Limb (tissue), 2 donors: ENCODE measurements at regions not wholly inside any gene's neighbourhood (a gene's known extent, or its start where the extent isn't known, plus 50 kb on each side); places are given as distances from the start of the nearest gene placed in this dataset.

Experiments
- DNase-seq, 2 donors: peaks; one replicate each; pipeline ENCODE4 v3.0.0-alpha.2; 2016; ENCODE audit errors: extremely low spot score in 2 of 2

GRCh38 chr11:111148121-111148520 is 97.4 kb upstream of the POU2AF2 start:
- no peak for DNase-seq

- no peak for DNase-seq
These were observed 107.7 kb upstream of the POU2AF2 start for GRCh38 chr11:111137846-111138245.

- DNase-seq: no peak
These were observed 109.6 kb upstream of the POU2AF2 start for GRCh38 chr11:111135778-111136570.

GRCh38 chr11:111135101-111135500 is 110.4 kb upstream of the POU2AF2 start:
- no peak for DNase-seq

GRCh38 chr11:111128076-111128870 is 117.3 kb upstream of the POU2AF2 start:
- no peak for DNase-seq

- no peak for DNase-seq
These were observed 120.8 kb upstream of the POU2AF2 start for GRCh38 chr11:111124724-111125123.

GRCh38 chr11:111123463-111124398 is 121.8 kb upstream of the POU2AF2 start:
- DNase-seq: no peak

- DNase-seq: no peak
These were observed 124.7 kb upstream of the POU2AF2 start for GRCh38 chr11:111120696-111121302.

GRCh38 chr11:111120161-111120560 is 125.4 kb upstream of the POU2AF2 start:
- DNase-seq: no peak

- no peak for DNase-seq
These were observed 125.8 kb upstream of the POU2AF2 start for GRCh38 chr11:111119751-111120150.

- no peak for DNase-seq
These were observed 129.6 kb upstream of the POU2AF2 start for GRCh38 chr11:111115890-111116289.

GRCh38 chr11:111114091-111114490 is 131.4 kb upstream of the POU2AF2 start:
- DNase-seq: no peak

GRCh38 chr11:111112614-111113013 is 132.9 kb upstream of the POU2AF2 start:
- DNase-seq: no peak

- no peak for DNase-seq
These were observed 138.0 kb upstream of the POU2AF2 start for GRCh38 chr11:111107501-111107900.

- no peak for DNase-seq
These were observed 138.9 kb upstream of the POU2AF2 start for GRCh38 chr11:111106641-111107040.

- DNase-seq: no peak
These were observed 140.0 kb upstream of the POU2AF2 start for GRCh38 chr11:111105566-111105965.

GRCh38 chr11:111104185-111104584 is 141.3 kb upstream of the POU2AF2 start:
- DNase-seq: no peak

GRCh38 chr11:111101881-111102280 is 143.6 kb upstream of the POU2AF2 start:
- peak in 1 of 2 donors; percentile 82 for DNase-seq

- no peak for DNase-seq
These were observed 146.4 kb upstream of the POU2AF2 start for GRCh38 chr11:111099028-111099713.

GRCh38 chr11:111098091-111098490 is 147.4 kb upstream of the POU2AF2 start:
- DNase-seq: no peak

- peak in 1 of 2 donors; percentile 45 for DNase-seq
These were observed 148.3 kb upstream of the POU2AF2 start for GRCh38 chr11:111097191-111097590.
